ENCODE measurements at regions not wholly inside any gene's neighbourhood (a gene's known extent, or its start where the extent isn't known, plus 50 kb on each side); places are given as distances from the start of the nearest gene placed in this dataset.
A peak's percentile ranks its signal among the peaks of the same experiment; 100 is the strongest.
"Not testable (repeated sequence)": the region's sequence is repeated elsewhere in the genome, so short reads cannot be mapped to it uniquely, and the experiment has no call there.

- no peak for DNase-seq (ENCODE audit: low read depth in 2 of 2)
These were observed 112.5 kb downstream of the KLF5 start for GRCh38 chr13:73171271-73171682.

- no peak for DNase-seq (ENCODE audit: low read depth in 2 of 2)
These were observed 111.2 kb downstream of the KLF5 start for GRCh38 chr13:73169971-73170370.

- DNase-seq (ENCODE audit: low read depth in 2 of 2) = peak; percentile 63 to 67
These were observed 110.2 kb downstream of the KLF5 start for GRCh38 chr13:73168953-73169401.

- no peak for DNase-seq (ENCODE audit: low read depth in 2 of 2)
These were observed 109.6 kb downstream of the KLF5 start for GRCh38 chr13:73168226-73168952.

GRCh38 chr13:73167028-73167820 is 108.4 kb downstream of the KLF5 start:
- peak in 1 of 2 experiments; percentile 36 for DNase-seq (ENCODE audit: low read depth in 2 of 2)

- no peak for DNase-seq (ENCODE audit: low read depth in 2 of 2)
These were observed 107.4 kb downstream of the KLF5 start for GRCh38 chr13:73166204-73166603.

GRCh38 chr13:73162912-73163911 is 104.4 kb downstream of the KLF5 start:
- no peak for DNase-seq (ENCODE audit: low read depth in 2 of 2)

GRCh38 chr13:73160371-73161031 is 101.7 kb downstream of the KLF5 start:
- not testable (repeated sequence) for DNase-seq (ENCODE audit: low read depth in 2 of 2)

GRCh38 chr13:73158851-73159250 is 100.0 kb downstream of the KLF5 start:
- DNase-seq (ENCODE audit: low read depth in 2 of 2) = peak; percentile 42 to 47

- no peak for DNase-seq (ENCODE audit: low read depth in 2 of 2)
These were observed 98.2 kb downstream of the KLF5 start for GRCh38 chr13:73157031-73157430.

GRCh38 chr13:73146707-73147106 is 87.9 kb downstream of the KLF5 start:
- DNase-seq (ENCODE audit: low read depth in 2 of 2) = no peak

- DNase-seq (ENCODE audit: low read depth in 2 of 2) = no peak
These were observed 83.3 kb downstream of the KLF5 start for GRCh38 chr13:73142071-73142470.

GRCh38 chr13:73141292-73141771 is 82.5 kb downstream of the KLF5 start:
- DNase-seq (ENCODE audit: low read depth in 2 of 2) = no peak

GRCh38 chr13:73140801-73141200 is 82.0 kb downstream of the KLF5 start:
- no peak for DNase-seq (ENCODE audit: low read depth in 2 of 2)

GRCh38 chr13:73138638-73139491 is 80.1 kb downstream of the KLF5 start:
- DNase-seq (ENCODE audit: low read depth in 2 of 2) = peak in 1 of 2 experiments; percentile 4

GRCh38 chr13:73138276-73138637 is 79.5 kb downstream of the KLF5 start:
- peak; percentile 44 for DNase-seq (ENCODE audit: low read depth in 2 of 2)

- no peak for DNase-seq (ENCODE audit: low read depth in 2 of 2)
These were observed 78.0 kb downstream of the KLF5 start for GRCh38 chr13:73136776-73137175.

GRCh38 chr13:73133531-73133930 is 74.7 kb downstream of the KLF5 start:
- no peak for DNase-seq (ENCODE audit: low read depth in 2 of 2)

- DNase-seq (ENCODE audit: low read depth in 2 of 2) = no peak
These were observed 72.4 kb downstream of the KLF5 start for GRCh38 chr13:73131247-73131646.

GRCh38 chr13:73129023-73129422 is 70.2 kb downstream of the KLF5 start:
- DNase-seq (ENCODE audit: low read depth in 2 of 2) = no peak
